ENCODE measurements at regions not wholly inside any gene's neighbourhood (a gene's known extent, or its start where the extent isn't known, plus 50 kb on each side); places are given as distances from the start of the nearest gene placed in this dataset.
"Not testable (repeated sequence)": the region's sequence is repeated elsewhere in the genome, so short reads cannot be mapped to it uniquely, and the experiment has no call there.

DNA sequence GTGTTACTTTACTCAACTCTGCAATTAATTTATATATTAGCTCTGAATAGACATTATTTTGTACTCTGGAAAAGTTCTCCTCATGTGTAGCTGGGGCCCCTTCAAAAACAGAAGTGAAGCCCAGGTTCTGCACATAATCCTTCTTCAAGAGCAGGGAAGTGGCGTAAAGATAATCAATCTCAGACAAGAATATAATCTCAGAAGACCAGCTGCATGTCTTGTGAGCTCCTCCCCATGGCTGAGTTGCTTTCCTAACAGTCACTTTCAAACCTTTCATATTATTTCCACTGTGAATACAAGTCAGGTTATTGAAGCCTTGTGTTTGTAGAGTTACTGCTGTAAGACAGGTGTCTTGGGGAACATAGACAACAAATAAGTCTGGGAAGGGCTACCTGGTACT lies 691.9 kb downstream of the RFPL4B start:
- no peak for DNase-seq (ENCODE audit: low read depth in 2 of 2)

DNA sequence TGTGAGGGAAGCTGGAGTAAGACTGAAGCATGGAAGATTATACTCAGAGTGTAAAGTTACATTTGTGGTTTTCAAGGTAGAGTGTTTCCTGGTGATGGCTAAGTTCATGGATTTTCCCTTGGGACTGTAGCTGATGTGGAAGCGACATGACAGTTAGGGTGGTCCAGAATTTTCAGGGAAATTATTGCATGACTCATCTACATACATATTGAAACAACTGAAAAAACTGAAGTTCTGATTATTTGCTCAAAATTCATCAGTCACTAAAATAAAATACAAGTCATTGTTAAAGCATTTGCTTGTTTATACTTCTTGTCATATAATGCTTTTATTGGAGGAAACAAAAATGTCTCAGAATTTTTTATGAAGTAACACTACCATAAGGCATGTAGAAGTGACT lies 700.0 kb downstream of the RFPL4B start:
- DNase-seq (ENCODE audit: low read depth in 2 of 2) = no peak

DNA sequence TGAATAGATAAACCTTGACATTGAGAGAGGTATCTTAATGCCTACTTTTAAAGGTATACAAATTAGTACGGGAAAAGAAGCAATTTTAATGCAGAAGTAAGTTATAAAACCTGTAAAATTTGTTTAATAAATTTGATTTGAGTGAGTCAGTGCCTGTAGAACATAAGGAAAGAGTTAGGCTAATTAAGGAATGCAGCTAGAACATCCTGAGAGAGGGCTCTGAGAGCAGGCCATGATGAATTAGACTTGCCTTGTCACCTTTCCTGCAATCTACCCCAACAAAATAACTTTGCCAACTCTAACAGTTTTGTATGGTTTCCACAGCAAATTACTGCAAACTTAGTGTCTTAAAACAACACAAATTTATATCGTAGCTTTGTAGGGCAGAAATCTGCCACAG lies 700.8 kb downstream of the RFPL4B start:
- DNase-seq (ENCODE audit: low read depth in 2 of 2) = no peak

DNA sequence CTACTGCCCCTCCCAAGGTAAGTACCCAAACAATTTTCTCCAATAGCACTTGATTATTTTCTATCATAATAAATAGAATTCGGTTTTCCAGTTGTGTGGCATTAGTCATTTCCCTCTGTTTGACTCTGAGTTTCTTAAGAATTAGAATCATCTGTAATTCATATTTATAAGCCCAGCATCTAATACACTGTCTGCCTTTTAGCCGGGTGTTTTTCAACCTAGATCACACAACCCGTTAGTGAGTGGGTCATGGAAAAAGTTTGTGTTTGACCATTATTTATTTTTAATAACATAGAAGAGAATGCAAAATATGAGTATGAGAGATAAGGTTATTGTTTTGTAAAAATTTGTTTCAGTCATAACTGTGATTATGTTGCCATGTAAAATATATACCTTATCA lies 701.6 kb downstream of the RFPL4B start:
- DNase-seq (ENCODE audit: low read depth in 2 of 2) = no peak

DNA sequence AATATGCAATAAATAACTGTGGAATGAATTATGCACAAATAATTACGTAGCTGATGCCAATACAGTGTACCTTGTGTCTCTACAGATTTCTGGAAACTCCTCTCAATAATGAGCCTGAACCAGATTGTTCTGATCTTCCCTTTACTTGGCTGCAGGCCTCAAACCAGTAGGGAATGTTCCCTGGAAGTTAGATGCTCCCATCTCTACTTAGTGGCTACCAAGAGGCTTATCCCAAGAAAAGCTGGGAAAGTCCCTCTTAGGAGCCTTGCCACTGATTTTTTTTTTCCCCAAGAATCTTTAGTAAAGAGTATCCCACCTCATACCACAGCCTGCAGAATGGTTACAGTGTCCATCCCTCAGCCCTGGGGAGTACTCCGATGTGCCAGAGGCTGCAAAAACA lies 702.1 kb downstream of the RFPL4B start:
- no peak for DNase-seq (ENCODE audit: low read depth in 2 of 2)

DNA sequence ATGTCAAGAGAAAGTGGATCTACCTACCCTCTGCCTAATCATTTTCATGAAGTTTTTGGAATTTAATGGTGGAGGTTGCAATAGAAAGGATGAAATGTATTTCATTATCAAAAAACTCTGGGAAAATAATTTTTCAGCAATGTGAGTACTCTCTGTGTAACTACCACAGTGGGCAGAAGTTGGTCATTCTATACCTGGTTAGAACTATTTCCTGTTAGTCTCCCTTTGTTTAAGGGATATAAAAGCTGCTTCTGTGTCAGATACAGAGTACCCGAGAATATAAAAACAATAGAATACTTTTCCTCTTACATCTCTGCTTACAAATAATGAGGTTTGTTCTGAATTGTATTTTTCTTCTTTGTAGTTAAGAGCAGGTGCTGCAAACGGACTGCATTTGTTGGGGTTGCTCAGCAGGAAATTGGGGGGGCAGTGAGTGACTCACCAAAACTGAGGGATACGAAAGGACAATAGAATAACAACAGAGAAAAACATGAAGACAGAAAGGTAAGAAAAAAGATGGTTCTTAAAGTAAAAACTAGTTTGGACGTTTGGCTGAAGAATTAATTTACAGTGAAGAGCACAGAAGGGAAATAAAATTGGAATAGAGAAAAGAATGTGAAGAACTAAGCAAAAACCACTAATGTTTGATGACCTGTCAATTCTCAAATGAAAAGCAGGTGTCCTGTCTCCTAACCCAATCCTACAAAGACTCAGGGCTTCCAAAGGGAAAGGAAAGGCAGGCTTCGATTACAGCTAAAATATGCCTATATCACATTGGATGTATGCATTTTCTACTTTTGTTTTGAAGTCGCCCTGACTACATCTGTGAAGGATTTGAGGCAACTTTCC lies 703.1 kb downstream of the RFPL4B start:
- DNase-seq (ENCODE audit: low read depth in 2 of 2) = no peak

DNA sequence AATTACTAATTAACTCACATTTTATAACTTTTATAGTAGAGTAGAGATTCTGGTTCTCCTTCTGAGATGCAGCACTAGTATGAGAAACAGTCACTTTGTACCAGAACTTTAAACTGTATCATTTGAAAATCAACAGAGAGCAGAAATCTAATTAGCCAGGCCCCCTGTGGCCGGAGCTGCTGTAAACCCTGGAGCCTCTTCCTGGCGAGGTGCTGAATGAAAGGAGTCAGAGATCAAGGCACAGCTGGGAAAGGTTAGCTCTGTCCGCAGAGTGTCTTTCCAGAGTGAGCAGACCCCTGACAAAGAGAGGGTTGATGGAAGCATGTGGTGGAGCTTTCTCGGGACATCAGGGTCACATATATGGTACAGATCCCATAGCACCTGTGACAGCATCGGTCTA lies 703.8 kb downstream of the RFPL4B start:
- no peak for DNase-seq (ENCODE audit: low read depth in 2 of 2)

DNA sequence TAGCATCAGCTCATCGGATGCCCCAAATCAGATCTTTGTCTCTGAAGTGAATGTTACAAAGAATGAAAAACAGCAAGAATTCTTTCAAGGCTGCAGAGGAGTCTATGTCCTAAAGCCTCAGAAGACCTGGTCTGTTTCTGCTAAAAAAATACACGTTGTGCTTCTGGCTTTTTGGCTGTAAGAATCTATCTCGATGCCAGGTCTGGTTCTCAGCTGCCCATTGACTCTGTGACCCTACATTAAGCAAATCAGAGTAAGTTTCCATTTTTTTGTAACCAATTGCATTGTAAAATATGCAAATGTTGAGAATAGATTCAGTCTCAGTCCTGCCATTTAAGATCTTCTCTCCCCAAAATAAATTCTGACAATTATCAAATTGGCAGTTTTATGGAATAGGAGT lies 705.4 kb downstream of the RFPL4B start:
- DNase-seq (ENCODE audit: low read depth in 2 of 2) = no peak

DNA sequence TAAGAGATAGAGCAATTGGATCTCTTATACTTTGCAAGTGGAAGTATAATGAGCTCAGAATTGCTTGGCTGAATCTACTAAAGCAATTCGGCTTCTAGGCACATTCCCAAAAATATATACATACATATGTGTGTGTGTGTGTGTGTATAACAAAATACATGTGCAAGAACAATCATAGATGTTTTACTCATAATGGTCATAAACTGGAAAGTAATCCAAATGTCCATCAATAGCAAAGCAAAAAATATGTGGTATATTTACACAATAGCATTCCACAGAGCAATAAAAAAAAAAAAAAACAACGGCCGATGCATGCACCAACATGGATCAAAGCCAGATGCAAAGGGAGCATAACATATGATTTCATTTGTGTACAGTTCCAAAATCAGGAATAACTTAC lies 707.9 kb downstream of the RFPL4B start:
- DNase-seq (ENCODE audit: low read depth in 2 of 2) = no peak

DNA sequence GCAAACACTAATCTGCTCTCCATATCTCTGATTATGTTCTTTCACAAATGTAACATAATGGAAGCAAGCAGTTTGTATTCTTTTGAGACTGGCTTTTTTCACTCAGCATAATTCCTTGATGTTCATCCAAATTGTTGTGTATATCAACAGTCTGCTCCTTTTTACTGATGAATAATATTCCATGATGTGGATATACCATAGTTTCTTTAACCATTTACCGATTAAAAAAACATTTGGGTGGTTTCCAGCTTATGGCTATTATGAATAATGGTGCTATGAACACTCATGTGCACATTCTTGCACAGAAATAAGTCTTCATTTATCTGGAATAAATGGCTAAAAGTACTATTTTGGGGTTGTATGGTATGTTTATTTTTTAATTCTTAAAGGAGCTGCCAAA lies 708.9 kb downstream of the RFPL4B start:
- DNase-seq (ENCODE audit: low read depth in 2 of 2) = no peak

DNA sequence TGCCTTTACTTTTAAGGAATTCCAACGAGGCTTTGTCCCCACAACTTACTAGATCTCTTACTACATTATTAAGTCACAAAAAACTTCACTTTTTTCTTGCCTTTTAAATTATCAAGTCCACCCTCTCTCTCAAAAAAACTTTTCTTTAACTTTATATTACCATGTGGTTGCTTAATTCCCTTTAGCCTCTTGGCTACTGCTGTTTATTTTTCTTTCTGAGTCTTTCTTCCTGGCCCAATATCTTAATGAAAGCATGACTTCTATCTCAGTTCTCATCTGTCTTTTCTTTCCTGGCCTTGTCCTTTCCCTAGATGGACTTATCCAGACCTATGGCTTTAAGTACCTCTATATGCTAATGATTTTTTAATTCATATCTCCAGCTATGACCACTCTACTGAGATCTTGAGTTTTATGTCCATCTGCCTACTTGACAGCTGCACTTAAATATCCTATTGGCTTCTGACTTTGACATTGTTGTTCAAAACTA lies 710.5 kb downstream of the RFPL4B start:
- no peak for DNase-seq (ENCODE audit: low read depth in 2 of 2)

DNA sequence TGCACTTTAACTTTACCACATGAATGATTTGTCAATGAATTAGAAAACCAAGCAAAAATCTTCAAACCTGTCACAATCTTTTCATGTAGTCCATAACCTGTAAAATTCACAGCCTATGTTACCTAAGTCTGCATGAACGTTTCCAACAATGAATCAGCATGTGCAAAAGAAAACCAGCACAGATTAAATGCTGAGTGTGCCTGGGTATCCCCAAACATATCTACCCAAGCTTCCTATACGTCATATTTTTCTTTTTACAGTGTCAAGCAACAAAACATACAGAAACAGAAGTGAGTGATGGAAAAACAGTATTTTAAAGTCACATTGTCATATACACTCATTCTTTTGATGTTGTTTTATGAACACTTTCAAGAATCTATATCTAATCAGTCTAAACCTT lies 713.5 kb downstream of the RFPL4B start:
- no peak for DNase-seq (ENCODE audit: low read depth in 2 of 2)

DNA sequence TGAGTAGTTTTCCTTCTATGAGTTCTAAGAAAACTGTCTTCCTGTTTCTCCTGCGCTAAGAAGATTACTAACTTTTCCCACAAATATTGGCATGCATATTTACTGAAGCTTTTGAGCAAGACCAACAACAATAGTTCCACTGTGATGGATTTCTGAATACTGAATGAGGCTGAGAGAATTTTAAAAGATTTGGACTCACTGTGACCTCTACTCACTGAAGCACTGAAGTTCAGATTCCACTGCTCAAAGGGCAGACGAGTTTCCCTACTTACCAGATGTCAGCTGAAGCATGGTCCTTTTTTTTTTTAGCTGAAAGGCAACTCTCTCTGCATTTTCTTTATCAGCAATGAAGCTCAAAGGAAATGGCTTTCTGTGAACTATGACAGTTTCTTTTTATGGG lies 718.5 kb downstream of the RFPL4B start:
- no peak for DNase-seq (ENCODE audit: low read depth in 2 of 2)

DNA sequence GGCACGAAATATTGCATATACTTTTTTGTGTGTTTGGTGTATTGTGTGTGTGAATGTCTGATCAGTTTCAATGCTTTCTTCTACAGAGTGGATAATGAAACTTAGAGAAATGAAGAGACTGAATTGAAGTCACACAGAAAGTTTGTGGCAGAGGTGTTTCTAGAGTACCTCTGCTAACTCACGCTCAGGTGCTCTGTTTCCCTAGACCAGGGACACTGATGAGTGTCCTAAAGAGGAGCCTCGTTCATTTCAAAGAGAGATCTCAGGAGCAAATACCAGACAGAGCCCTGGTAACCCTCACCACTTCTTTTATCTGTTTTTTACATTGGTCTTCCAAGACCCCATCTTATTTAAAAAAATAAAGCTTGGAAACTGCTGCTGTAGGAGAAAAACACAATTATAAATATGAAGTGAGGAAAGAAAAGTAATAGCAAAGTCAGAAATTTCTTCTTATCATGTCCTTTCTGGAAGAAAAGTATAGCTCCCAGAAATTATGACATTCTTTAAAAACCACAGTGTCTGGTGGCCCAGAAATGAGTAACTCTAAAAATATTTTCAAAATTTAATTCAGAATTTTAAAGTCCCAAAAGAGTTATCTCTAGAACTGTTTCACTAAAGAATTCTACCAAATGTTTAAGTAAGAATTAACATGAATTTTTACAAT lies 720.6 kb downstream of the RFPL4B start:
- no peak for DNase-seq (ENCODE audit: low read depth in 2 of 2)

DNA sequence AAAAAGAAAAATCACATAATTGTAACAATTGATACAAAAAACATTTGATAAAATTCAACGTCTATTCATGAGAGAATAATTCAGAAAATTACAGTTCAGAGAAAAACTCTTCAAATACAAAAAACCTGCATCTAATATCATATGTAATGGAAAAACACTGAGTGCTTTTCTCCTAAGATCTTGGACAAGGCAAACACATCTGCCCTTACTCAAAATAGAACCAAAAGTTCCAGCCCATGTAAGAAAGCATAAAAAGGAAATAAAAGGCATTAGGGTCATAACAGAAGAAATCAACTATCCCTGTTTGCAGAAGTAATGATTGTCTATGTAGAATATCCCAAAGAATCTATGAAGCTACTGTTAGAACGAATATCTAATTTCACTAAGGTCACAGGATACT lies 721.4 kb downstream of the RFPL4B start:
- DNase-seq (ENCODE audit: low read depth in 2 of 2) = no peak

DNA sequence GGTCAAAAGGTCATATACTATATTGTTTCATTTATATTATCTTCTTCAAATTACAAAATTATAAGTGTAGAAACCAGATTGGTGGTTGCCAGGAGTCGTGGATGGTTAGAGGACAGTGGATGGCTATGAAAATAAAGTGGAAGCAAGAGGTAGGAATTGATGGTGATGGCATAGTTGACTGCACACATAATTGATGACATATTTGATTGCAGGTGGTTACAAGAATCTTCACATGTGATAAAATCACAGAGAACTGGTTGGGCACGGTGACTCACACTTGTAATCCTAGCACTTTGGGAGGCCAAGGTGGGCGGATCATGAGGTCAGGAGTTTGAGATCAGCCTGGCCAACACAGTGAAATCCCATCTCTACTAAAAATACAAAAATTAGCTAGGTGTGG lies 723.6 kb downstream of the RFPL4B start:
- not testable (repeated sequence) for DNase-seq (ENCODE audit: low read depth in 2 of 2)

DNA sequence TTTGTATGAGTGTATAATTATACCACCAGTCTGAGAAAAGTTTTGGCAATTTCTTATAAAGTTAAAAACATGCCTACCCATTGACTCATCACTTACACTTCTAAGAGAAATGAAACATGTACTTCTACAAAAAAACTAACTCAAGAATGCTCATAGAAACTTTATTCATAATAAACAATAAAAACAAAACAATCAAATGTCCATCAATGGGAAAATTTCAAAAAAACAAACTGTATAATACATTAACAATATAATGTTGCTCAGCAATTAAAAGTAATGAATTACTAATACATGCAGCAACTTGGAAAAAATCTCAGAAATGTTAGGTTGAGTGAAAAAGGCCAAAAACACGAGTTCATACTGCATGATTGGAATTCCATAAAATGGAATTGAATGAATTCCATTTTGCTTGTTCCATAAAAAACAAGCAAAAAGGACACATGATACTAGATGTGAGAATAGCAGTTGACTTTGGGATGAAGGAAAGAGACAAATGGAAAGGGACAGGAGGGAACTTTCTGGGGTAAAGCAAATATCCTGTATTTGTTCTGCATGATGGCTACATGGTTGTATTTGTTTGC lies 726.6 kb downstream of the RFPL4B start:
- no peak for DNase-seq (ENCODE audit: low read depth in 2 of 2)

DNA sequence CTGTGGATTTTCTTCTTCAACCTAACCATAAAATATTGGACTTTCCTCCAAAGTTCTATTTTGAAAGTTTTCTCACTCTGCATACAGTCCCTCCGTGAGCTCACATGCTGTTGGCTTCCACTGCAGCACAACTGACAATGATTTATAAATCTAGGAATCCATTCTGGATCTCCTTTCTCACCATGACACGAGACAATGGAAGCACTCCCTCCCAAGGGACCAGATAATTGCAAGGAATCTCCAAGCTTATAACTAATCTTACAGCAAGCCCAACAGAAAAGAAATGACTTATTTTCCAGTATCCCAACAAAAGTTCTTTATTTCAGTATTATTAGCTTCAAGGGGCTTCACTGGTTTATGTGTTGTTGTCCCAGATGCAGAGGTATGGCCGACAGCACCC lies 729.0 kb downstream of the RFPL4B start:
- no peak for DNase-seq (ENCODE audit: low read depth in 2 of 2)

DNA sequence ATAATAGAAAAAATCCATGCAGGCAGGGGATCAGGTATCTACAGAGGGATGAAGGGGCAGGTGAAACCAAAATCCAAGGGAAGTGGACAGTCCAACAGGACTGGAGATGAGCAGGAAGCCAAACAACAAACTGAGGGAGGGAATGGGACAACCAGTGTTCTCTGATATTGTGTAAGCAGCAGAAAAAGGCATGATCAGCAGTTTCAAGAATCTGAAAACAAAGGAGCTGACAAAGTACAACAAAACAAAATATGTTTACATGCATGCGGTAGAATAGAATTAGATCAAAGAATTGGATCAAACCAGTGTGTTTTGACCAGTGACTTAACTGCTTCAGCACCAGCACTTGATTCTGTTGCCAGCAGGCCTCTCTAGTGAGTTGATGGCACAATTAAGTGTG lies 729.7 kb downstream of the RFPL4B start:
- no peak for DNase-seq (ENCODE audit: low read depth in 2 of 2)

DNA sequence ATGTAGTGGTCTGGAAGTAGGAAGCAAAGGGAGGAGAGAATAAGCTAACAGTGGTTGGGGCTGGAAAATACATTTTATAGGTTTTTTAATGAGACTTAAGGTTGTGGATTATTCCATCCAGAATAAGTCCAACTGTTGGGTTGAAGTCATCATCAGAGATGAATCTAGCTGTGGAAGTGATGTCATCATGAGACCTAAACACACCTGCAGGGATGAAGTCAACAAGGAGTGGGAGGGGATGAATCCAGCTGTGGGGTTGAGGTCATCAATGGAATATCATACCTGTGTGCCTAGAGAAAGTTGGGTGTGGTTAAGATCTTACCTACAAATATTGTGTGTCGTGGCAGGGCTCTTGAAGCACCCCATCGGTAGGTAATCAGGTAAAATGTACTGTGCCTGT lies 730.7 kb downstream of the RFPL4B start:
- DNase-seq (ENCODE audit: low read depth in 2 of 2) = no peak

DNA sequence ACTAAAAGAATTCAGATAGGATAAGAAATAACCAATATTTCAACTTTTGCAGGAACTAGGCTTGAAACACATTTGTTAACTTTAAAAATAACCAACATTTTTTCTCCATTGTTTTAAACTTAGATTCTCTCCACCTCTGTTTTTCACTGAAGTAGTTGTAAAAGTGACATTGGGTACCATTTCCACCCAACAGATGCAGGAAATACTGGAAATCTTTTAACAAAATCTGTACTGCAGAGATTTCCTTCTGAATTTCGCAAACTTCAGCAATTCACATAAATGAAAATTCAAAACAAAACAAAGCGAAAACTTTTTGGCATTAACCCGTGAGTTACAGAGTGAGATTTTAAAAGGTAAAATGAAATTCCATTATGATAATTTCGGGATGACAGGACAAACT lies 731.7 kb downstream of the RFPL4B start:
- DNase-seq (ENCODE audit: low read depth in 2 of 2) = no peak

DNA sequence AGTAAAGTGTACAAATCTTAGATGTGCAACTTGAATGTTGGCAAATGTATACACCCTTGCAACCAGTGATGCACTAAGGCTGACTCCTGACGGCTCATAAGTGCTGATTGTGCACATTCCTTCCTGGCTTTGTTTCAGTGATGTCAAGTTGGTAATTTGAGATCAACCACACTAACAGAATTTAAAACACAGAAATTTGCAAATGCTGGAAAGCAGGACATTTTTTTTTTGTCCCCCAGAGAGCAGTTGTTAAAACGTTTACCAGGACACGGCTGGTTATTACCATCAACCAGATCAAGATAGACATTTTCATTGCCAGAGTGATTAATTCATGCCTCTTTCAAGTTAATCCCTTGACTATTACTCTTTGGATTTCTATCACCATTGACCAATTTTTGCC lies 735.6 kb downstream of the RFPL4B start:
- no peak for DNase-seq (ENCODE audit: low read depth in 2 of 2)

DNA sequence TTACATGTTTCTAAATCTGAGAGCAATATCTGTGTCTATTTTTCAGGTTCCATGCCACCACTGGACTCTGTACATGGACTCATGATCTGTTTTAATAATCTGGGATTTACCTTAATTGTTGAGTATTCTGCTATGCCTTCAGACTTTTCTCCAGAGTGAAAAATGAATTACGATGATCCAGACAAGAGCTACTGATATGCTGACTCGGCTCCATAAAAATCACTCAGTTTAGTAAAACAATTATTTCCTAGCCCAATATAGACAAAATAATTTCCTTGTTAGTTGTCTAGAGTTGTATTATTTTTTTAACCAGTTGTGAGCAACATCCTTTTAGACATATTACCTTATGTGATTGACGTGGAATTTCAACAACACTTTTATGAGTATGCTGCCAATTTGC lies 736.8 kb downstream of the RFPL4B start:
- no peak for DNase-seq (ENCODE audit: low read depth in 2 of 2)
